Effector memory CD8-positive, alpha-beta T cell (primary cell): ENCODE measurements at regions not wholly inside any gene's neighbourhood (a gene's known extent, or its start where the extent isn't known, plus 50 kb on each side); places are given as distances from the start of the nearest gene placed in this dataset.

Source experiments
- ATAC-seq: fragments of 150-1000 bp; cut with Tn5 transposase; replicated peaks from 2 replicates; pipeline ENCODE4 v1.10.0; 2021; ENCODE audit warnings: mild to moderate bottlenecking, moderate library complexity
- DNase-seq, 3 experiments: peaks; one replicate each; pipeline ENCODE4 v3.0.0; 2021
- H3K27ac Mint-ChIP-seq, 2 donors: one replicate each; pipeline ENCODE4 v1.8.0; 2022; ENCODE audit warnings: mild to moderate bottlenecking in 2 of 2, mixed read lengths in 2 of 2, moderate library complexity in 2 of 2
- H3K27me3 Mint-ChIP-seq, 2 donors: one replicate each; pipeline ENCODE4 v1.8.0; 2022; ENCODE audit warnings: mixed read lengths in 2 of 2
- H3K36me3 Mint-ChIP-seq: one replicate; pipeline ENCODE4 v1.8.0; 2022; ENCODE audit warnings: mild to moderate bottlenecking, moderate library complexity, mixed read lengths; ENCODE audit not compliant: insufficient read depth
- H3K4me1 Mint-ChIP-seq, 2 donors: one replicate each; pipeline ENCODE4 v1.8.0; 2022; ENCODE audit warnings: low read depth in 2 of 2, mixed read lengths in 2 of 2
- H3K4me3 Mint-ChIP-seq, 2 donors: one replicate each; pipeline ENCODE4 v1.8.0; 2022; ENCODE audit warnings: mild to moderate bottlenecking in 2 of 2, mixed read lengths in 2 of 2, moderate library complexity in 2 of 2
- H3K9me3 Mint-ChIP-seq, 2 donors: one replicate each; pipeline ENCODE4 v1.8.0; 2022; ENCODE audit warnings: mixed read lengths in 2 of 2

GRCh38 chr2:180481998-180482397 lies 474.9 kb upstream of the CWC22 start:
- ATAC-seq (no peak), DNase-seq (no peak)
- no peaks in the 10 kb centered on the region for H3K27me3 Mint-ChIP-seq
- H3K4me3 Mint-ChIP-seq = no peak overlapping the region
- no peaks in the 10 kb centered on the region for H3K36me3 Mint-ChIP-seq
- H3K27ac Mint-ChIP-seq = no peak overlapping the region
- H3K4me1 Mint-ChIP-seq = no peaks in the 10 kb centered on the region
- no peaks in the 10 kb centered on the region for H3K9me3 Mint-ChIP-seq

DNA sequence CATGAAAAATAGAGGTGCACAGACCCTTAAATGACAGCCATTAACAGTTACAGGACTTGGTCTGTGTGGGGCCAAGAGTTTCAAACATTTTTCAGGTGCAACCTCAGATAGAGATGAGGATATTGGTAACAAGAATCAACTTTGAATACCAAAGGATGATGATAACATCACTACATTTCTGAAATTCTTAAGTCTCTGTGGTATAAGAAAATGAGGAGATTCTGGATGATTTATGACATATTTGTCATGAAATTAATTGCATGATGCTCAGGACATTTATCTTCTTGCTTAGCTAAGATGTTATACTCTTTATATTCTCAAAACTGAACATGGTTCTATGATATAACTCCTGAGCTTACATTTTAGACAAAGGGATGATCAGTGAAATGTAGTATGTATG lies 471.8 kb upstream of the CWC22 start:
- Mint-ChIP-seq H3K9me3 (no peaks in the 10 kb centered on the region), H3K27ac (no peak overlapping the region), H3K36me3 (no peaks in the 10 kb centered on the region), H3K4me3 (no peak overlapping the region), H3K4me1 (no peaks in the 10 kb centered on the region), H3K27me3 (no peaks in the 10 kb centered on the region)
- ATAC-seq (no peak), DNase-seq (no peak)

GRCh38 chr2:180474716-180475115 lies 467.6 kb upstream of the CWC22 start:
- ATAC-seq (no peak), DNase-seq (no peak)
- Mint-ChIP-seq H3K36me3 (no peaks in the 10 kb centered on the region), H3K9me3 (no peaks in the 10 kb centered on the region), H3K27me3 (no peaks in the 10 kb centered on the region), H3K27ac (no peak overlapping the region), H3K4me3 (no peak overlapping the region), H3K4me1 (no peaks in the 10 kb centered on the region)

DNA sequence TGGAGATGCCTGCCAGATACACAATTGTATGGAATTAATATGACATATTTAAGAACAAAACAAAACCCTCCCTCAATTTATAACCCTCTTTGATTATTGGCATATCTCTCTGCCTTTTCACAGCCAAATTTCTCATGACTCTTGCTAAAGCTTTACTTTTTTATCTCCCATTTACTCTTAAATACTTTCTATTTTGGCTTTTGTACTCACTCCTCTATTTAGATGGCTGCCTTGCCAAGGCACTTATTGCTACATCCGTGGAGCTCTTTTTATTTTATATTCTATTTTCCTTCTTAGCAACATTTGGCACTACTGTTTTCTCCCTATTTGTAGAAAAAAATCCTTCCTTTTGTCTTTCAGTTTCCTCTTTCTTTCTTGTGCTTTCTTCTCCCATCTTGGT lies 466.4 kb upstream of the CWC22 start:
- Mint-ChIP-seq H3K36me3 (no peaks in the 10 kb centered on the region), H3K27ac (no peak overlapping the region), H3K4me1 (no peaks in the 10 kb centered on the region), H3K4me3 (no peak overlapping the region), H3K9me3 (no peaks in the 10 kb centered on the region), H3K27me3 (no peaks in the 10 kb centered on the region)
- no peak for DNase-seq
- ATAC-seq = no peak

DNA sequence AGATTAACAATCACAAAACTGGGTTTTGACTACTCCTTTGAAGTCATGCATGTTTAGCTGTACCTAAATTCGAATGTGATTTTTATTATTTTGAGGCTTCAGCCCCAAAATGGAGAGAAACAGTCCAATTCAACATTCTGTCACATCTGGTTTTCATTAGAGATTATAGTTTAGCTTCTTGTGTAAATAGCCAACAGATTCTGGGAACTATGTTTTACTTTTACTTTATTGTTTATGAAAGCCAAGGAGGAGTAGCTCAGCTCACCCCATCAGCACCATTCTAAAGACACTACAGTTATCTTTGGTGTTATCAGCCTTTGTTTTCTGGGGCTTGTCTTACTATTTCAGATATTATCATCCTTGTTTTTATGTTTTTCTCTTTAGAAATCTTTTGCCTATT lies 465.0 kb upstream of the CWC22 start:
- no peaks in the 10 kb centered on the region for H3K36me3 Mint-ChIP-seq
- no peaks in the 10 kb centered on the region for H3K4me1 Mint-ChIP-seq
- DNase-seq (no peak), ATAC-seq (no peak)
- no peak overlapping the region for H3K27ac Mint-ChIP-seq
- H3K27me3 Mint-ChIP-seq = peaks cover 0 to 8% of the 10 kb centered on the region in 2 donors
- H3K9me3 Mint-ChIP-seq = no peaks in the 10 kb centered on the region
- no peak overlapping the region for H3K4me3 Mint-ChIP-seq

DNA sequence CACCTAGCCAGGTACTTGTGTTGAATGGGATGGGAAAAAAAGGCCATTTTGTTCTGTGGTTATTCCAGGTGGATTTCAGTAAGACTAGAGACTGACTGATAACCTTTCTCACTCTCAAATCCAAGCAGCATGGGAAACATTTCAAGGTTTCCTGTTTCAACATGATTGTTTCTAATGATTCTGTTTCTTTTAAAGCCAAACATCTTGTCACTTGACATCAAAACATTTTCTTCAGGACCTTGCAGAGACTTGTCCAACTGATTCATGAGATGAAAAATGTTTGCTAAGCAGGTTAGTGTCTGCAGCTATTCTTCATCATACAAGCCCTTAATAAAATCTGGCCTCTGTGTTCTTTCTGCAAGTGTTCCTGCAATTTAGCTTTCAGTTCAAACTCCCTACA lies 456.5 kb upstream of the CWC22 start:
- Mint-ChIP-seq H3K27ac (no peak overlapping the region), H3K36me3 (no peaks in the 10 kb centered on the region), H3K9me3 (no peaks in the 10 kb centered on the region), H3K4me1 (no peaks in the 10 kb centered on the region), H3K4me3 (no peak overlapping the region), H3K27me3 (peaks cover 0 to 8% of the 10 kb centered on the region in 2 donors)
- ATAC-seq (no peak), DNase-seq (no peak)

- H3K27ac Mint-ChIP-seq = no peak overlapping the region
- no peaks in the 10 kb centered on the region for H3K27me3 Mint-ChIP-seq
- no peaks in the 10 kb centered on the region for H3K4me1 Mint-ChIP-seq
- ATAC-seq = no peak
- no peak for DNase-seq
- peaks cover 0 to 2% of the 10 kb centered on the region in 2 donors for H3K9me3 Mint-ChIP-seq
- H3K4me3 Mint-ChIP-seq = no peak overlapping the region
- no peaks in the 10 kb centered on the region for H3K36me3 Mint-ChIP-seq
These were observed 454.7 kb upstream of the CWC22 start for GRCh38 chr2:180461761-180462160.

GRCh38 chr2:180456801-180457200 lies 449.7 kb upstream of the CWC22 start:
- Mint-ChIP-seq H3K27ac (no peak overlapping the region), H3K27me3 (no peaks in the 10 kb centered on the region), H3K36me3 (no peaks in the 10 kb centered on the region), H3K4me3 (no peak overlapping the region), H3K4me1 (no peaks in the 10 kb centered on the region), H3K9me3 (peaks cover 0 to 2% of the 10 kb centered on the region in 2 donors)
- ATAC-seq = no peak
- no peak for DNase-seq

DNA sequence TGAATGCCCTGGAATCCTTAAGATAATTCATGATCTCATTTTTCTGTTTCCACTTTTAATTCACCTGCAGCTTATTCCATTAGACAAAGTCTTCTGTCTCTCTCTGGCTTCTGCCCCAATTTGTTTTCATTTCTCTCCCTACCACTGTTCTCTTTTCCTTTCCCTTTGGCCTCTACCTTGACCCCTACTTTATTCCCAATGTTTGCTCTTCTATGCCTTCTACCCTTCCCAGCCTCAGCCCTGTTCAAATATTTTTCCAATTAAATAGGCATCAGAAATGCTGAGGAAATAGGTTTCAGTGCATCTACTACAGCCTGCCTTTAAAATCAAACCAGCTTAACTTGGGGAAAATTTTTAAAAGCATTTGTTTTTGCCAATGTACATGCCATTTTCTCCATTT lies 443.7 kb upstream of the CWC22 start:
- Mint-ChIP-seq H3K27me3 (no peaks in the 10 kb centered on the region), H3K4me1 (peaks cover 0 to 3% of the 10 kb centered on the region in 2 donors), H3K9me3 (peaks cover 0 to 2% of the 10 kb centered on the region in 2 donors), H3K4me3 (no peak overlapping the region), H3K27ac (no peak overlapping the region), H3K36me3 (peaks cover 3% of the 10 kb centered on the region)
- DNase-seq (no peak), ATAC-seq (no peak)

GRCh38 chr2:180449171-180449915 lies 442.2 kb upstream of the CWC22 start:
- ATAC-seq (no peak), DNase-seq (no peak)
- H3K9me3 Mint-ChIP-seq = peaks cover 0 to 2% of the 10 kb centered on the region in 2 donors
- no peaks in the 10 kb centered on the region for H3K27me3 Mint-ChIP-seq
- H3K36me3 Mint-ChIP-seq = peaks cover 3% of the 10 kb centered on the region
- peaks cover 0 to 3% of the 10 kb centered on the region in 2 donors for H3K4me1 Mint-ChIP-seq
- H3K4me3 Mint-ChIP-seq = no peak overlapping the region
- no peak overlapping the region for H3K27ac Mint-ChIP-seq

DNA sequence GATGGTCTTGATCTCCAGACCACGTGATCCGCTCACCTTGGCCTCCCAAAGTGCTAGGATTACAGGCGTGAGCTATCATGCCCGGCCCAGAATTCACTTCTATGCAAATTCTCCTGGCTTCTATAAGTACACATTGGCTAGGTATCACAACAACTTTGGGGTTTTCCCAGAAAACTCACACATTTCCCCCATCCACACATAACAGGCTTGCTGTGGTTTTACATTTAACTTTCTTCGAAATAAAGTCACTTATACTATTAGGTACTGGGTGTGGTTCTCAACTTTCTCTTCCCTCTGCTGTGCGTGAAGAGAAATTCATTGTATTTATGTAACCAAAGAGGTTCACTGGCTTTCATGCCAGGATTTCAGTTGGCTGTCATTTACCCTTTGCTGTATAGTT lies 439.4 kb upstream of the CWC22 start:
- Mint-ChIP-seq H3K4me1 (peaks cover 0 to 3% of the 10 kb centered on the region in 2 donors), H3K4me3 (no peak overlapping the region), H3K36me3 (peaks cover 3% of the 10 kb centered on the region), H3K9me3 (peaks cover 0 to 4% of the 10 kb centered on the region in 2 donors), H3K27me3 (no peaks in the 10 kb centered on the region), H3K27ac (no peak overlapping the region)
- no peak for ATAC-seq
- DNase-seq = no peak

DNA sequence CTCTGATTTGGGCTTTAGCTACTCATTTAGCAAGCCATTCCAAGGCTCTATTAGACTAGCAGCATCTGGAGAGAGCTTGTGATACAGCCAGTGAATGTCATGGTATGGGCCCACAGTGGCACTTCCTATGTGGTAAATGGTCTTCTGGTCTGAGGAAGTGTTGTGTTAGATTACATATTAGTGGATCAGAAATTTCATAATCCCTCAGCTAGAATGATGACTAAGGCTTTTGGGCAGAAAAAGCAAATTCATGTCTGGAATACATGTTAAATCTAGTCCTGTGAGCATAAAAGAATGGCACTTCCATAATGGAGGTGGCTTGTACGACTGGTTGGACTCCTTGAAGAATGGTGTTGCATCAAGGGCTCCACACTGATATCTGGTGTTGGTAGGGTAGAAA lies 436.8 kb upstream of the CWC22 start:
- H3K9me3 Mint-ChIP-seq = peaks cover 0 to 4% of the 10 kb centered on the region in 2 donors
- no peak overlapping the region for H3K4me3 Mint-ChIP-seq
- no peak overlapping the region for H3K27ac Mint-ChIP-seq

GRCh38 chr2:180442860-180443644 lies 436.0 kb upstream of the CWC22 start:
- Mint-ChIP-seq H3K27ac (no peak overlapping the region), H3K36me3 (no peaks in the 10 kb centered on the region), H3K4me1 (peaks cover 0 to 3% of the 10 kb centered on the region in 2 donors), H3K9me3 (peaks cover 0 to 4% of the 10 kb centered on the region in 2 donors), H3K4me3 (no peak overlapping the region), H3K27me3 (no peaks in the 10 kb centered on the region)
- DNase-seq (no peak), ATAC-seq (no peak)

More for the DNA sequence above, 436.8 kb upstream of the CWC22 start:
- no peaks in the 10 kb centered on the region for H3K27me3 Mint-ChIP-seq
- ATAC-seq (no peak), DNase-seq (no peak)
- peaks cover 1% of the 10 kb centered on the region for H3K36me3 Mint-ChIP-seq
- peaks cover 0 to 3% of the 10 kb centered on the region in 2 donors for H3K4me1 Mint-ChIP-seq

DNA sequence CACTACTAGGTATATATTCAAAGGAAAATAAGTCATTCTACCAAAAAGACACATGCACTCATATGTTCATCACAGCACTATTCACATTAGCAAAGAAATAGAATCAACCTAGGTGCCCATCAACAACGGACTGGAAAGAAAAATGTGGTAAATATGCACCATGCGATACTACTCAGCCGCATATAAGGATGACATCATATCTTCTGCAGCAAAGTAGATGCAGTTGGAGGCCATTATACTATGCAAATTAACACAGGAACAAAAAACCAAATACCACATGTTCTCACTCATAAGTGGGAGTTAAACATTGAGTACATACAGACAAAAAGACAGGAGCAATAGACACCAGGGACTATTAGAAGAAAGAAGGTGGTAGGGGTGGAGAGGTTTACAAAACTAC lies 412.1 kb upstream of the CWC22 start:
- Mint-ChIP-seq H3K4me3 (no peak overlapping the region), H3K36me3 (no peaks in the 10 kb centered on the region), H3K27ac (no peak overlapping the region), H3K27me3 (peaks cover 4 to 5% of the 10 kb centered on the region in 2 donors), H3K9me3 (peaks cover 0 to 2% of the 10 kb centered on the region in 2 donors), H3K4me1 (no peaks in the 10 kb centered on the region)
- no peak for DNase-seq
- ATAC-seq = no peak
